Hepatic stellate cell (primary cell): ENCODE measurements at regions not wholly inside any gene's neighbourhood (a gene's known extent, or its start where the extent isn't known, plus 50 kb on each side); places are given as distances from the start of the nearest gene placed in this dataset.

Source experiments
- DNase-seq: peaks from one replicate; pipeline ENCODE4 v3.0.0; 2011; ENCODE audit warnings: low spot score

DNA sequence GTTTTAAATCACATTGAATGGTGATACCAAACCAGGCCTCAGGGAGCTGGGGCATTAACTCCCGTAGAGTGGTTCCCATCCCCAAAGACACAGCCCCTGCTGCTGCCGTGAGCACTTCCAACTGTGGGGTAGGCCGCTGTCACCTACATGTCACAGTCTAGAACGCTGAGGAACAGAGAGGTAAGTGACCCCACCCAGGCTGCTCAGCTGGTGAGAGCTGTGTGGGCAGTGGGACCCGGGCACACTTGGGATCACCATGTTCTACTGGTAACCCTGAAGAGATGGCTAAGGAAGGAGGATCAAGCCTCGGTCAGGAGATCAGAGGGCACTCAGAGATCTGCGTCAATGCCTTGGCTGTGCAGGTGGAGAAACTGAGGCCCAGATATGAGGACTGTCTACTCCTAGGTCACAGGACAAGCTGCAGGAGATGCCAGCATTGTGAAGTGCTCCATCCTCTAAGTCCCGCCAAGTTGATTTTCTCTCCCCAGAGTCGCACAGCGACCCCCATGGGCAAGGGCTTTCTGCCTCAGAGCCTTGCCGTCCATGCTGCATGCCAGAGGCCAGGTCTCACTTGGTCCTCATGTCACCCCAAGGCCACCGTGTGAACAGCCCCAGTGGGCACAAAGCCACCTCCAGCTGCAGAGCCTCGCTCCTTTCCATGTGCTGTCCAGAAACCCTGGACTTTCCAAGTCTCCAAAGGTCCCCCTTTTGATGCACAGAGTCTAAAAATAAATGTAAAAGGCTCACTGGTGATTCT, 144.2 kb upstream of the OTOS start:
- no peak for DNase-seq

DNA sequence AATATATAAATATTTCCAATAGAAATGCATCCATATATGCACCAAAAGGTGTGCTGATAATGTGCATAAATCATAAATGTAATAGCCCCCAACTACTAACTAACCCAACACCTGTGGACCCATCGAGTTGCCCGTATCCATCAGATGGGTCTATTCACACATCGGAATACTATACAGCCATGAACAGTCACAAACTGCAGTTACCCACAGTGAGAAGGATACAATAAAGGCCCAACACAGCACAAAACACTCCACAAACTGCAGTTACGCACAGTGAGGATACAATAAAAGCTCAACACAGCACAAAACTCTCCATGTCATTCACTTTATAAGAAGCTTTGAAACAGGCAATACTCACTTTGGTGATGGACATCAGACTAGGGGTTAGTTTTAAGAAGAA, 145.3 kb upstream of the OTOS start:
- no peak for DNase-seq

DNA sequence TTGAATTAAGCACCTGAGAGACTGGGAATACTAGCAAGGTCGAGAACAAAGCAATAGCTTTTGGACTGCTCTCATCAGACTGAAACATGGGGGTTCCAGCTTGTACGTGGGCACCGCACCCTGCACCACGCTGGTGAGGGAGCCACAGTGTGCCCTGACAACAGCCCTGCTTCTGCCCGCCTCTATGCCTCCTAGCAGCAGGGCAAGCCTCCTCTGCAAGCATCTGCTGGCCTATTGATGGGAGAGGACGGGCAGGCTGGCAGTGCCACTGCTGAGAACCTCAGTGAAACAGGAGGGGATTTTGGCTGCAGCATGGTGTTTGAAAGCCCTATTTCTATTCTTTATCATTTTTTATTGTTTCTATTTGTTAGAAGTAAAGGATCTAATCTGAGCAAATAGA, 146.1 kb upstream of the OTOS start:
- DNase-seq = no peak

DNA sequence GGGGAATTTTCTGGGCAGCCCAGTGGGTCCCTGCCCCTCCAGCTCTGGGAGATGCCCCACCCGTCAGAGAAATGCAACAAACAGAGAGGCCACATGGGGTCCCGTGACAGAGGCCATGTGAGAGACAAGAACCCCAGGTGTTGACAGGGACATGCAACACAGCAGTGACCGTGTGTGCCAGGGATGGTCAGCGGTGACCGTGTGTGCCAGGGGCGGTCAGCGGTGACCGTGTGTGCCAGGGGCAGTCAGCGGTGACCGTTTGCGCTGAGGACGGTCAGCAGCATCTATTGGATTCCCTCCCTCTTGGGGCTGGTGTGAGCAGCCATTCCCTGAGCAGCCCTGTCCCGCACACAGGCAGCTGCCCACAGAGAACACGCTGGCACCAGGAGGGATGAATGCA, 146.6 kb upstream of the OTOS start:
- DNase-seq = no peak

DNA sequence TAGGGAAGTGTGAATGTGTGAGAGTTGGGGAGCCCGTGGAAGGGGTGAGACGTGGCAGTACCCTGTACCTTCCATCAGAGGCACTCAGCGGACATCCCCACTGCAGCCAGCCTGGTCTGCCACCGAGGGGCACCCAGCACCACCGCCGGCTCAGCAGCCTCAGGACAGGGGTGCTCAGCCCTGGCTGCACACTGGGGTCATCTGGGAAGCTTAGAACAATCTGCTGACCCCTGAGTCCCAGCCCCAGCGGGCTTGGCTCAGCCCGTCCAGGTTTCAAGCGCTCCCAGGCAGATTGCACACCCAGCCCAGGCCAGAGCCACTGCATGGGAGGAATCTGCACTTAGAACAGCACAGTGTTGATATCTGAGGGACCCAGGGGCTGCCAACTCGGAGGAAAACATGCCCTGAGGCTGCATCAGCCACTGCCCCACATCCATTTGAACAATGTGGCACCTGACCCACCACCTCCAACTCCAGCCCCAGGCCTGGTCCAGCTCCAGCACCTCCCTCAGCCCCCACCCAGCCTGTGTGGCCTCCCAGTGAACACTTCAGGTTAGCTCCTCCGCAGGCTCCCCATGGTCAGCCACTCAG, 147.1 kb upstream of the OTOS start:
- no peak for DNase-seq

DNA sequence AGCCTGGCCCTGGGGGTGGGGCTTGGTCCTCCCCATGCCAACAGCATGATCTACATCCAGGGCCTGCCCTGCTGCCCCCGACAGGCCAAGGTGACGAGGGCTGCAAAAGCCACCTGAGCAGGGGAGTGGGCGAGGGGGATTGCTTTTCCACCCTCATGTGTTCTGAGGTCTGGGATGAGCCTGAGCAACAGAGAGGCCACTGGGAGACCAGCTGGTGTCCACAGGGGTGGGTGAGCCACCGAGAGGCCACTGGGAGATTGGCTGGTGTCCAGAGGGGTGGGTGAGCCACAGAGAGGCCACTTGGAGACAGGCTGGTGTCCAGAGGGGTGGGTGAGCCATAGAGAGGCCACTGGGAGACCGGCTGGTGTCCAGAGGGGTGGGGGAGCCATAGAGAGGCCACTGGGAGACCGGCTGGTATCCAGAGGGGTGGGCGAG, 147.4 kb upstream of the GPC1 start:
- no peak for DNase-seq

DNA sequence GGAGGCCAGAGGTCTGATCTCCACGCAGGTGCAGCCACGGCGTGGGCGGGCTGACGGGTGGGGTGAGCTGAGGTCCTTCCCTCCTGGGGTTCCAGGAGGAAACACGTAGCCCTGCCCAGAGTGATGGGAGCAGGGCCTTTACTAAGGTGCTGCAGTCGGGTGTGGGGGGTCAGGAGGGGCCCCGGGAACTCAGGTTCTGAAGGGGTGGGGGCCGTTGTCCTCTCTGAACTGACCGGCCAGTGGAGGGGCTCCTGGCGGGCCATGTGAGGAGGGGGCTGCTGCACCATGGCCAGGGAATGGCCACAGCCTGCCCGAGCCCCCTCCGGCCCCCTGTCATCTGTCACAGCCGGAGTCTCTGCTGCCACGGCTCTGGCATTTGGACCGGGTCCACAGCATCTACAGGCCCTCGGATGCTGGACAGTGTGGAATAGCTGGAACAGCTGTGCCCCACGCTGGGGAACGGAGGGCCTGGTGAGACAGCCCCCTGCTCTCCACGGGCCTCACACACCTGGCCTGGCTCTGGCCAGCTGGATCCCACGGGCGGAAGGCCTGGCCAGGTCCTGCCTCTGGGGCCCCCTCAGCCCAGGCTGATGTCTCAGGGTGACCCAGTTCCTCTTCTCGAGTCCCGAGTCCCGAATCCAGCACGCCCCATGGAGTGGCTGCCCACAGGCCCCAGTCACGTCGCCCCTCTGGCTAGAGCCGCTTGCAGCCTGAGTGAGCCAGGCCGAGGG, 145.6 kb upstream of the GPC1 start:
- DNase-seq = no peak

DNA sequence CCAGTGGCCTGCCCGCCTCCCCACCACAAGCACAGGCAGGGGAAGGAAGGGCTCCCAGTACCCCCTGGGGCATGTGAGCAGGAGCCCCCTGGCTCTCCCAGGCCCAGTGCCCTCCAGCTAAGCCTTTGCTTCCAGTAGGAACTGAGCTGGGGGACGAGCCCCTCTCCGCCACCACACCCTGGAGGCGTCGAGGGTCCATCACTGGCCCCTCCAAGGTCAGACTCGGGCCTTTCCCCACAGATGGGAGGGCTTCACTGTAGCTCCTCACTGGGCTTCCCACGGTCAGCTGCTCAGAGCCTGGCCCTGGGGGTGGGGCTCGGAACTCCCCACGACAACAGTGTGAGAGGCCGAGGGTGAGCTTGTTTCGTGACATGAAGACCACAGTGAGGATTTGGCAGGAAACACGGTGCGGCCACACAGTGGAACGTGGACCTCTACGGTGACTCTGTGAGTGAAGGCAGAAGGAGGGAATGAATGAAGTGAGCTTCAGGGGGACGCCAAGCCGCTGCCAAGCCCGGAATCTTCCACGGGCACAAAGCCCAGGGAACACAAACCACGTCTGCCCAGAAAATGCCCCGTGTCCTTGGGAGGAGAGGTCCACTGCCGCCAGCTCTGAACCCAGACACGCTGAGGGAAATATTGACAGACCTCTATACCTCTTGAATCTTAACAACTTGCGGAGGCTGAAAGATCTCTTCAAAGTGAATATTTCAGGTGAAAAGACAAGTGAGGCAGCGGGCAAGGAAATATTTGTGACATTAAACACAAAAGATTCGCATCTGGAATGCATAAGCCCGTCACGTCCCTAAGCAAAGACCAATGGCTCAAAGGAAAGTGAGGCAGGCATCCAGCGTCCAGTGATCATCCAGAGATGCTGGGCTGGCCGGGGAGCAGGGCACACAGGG, 144.8 kb upstream of the GPC1 start:
- no peak for DNase-seq

DNA sequence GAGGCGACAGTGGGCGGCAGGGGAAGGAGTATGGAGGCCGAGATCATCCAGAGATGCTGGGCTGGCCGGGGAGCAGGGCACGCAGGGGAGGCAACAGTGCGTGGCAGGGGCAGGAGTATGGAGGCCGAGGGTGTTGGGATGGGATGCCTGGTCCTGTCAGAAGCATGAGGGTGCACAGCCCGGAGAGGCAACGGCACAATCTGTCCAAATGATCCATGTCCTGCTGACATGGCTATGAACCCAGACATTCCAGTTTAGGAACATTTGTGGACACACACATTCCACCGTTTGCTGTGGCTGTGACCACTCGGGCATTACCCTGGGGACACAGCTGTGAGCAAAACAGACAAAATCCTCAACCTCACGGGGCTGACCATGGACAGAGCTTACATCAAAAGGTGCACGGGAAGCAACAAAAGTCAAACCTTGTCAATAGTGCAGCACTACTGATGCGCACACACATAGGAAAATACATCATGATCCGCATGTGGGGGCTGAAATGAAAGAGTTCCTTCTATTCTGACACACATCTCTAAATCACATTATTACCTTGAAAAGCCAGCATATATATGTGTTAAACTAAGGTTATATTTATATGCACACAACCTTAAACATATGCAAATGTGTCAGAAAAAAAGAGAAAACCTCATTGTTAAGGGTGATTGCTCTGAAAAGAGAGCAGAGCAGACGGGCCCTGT, 144.0 kb upstream of the GPC1 start:
- DNase-seq = no peak

DNA sequence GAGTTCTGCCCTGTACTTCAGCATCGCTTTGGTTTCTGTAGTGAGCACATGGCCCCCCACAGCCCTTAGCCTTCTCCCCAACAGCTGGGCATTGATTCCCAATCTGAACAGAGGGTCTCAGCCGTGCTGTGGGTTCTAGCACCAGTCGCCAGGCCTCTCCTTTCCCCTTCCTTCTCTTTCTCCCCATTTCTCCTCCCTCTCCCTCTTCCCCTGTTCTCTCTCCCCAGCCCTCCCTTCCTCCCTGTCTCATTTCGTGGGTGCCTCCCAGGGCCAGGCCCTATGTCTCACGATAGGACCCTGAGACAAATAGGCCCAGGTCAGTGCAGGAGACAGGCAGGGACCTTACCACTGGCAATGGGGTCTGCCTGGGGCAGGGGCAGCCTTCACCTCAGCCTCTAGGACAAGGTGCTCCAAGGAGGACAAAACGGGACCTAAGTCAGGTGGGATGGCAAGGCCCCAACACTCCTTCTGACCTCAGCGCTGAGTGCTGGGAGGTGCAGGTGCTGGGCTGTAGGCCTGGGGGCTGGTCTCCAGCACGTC, 143.4 kb upstream of the GPC1 start:
- no peak for DNase-seq

DNA sequence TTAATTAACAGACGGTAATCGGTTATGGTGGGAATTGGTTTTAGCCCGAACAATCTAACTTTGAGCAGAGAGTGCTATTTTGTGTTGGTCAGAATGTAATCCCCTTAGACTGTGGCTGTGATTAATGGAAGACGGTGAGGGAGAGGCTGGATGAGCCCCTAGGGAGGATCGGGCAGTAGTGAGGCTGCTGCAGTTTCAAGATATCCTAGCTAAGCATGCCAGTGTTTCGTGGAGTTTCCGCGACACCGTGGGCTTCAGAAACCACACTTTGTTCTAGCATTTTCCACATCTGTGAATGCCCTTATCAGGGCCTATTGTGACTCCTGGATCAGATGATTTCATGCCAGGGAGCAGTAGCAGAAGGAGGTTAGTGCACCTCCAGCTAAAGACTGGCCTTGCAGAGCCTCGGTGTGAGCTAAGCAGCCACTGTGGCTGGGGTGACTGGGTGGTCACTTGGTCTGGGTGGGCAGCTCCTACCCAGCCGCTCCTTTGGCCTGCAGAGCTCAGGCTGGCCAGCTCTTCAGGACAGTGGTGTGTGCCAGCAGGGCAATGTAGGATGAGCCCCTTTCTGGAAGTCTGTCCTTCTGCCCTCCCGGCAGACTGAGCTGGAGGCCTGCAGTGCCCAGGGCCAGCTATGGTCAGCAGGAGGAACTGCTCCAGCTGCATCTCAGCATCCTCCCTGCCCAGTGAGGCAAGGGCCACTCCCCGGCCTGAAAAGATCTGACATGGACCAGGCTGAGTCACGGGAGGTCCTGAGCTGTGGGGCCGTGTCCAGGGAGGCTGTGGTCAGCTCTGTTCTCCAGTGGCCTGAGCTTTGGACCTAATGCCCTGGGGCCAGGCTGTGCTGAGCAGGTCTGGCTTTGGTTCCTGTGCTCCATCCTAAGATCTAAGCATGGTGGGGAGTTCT, 142.6 kb upstream of the GPC1 start:
- DNase-seq = no peak

DNA sequence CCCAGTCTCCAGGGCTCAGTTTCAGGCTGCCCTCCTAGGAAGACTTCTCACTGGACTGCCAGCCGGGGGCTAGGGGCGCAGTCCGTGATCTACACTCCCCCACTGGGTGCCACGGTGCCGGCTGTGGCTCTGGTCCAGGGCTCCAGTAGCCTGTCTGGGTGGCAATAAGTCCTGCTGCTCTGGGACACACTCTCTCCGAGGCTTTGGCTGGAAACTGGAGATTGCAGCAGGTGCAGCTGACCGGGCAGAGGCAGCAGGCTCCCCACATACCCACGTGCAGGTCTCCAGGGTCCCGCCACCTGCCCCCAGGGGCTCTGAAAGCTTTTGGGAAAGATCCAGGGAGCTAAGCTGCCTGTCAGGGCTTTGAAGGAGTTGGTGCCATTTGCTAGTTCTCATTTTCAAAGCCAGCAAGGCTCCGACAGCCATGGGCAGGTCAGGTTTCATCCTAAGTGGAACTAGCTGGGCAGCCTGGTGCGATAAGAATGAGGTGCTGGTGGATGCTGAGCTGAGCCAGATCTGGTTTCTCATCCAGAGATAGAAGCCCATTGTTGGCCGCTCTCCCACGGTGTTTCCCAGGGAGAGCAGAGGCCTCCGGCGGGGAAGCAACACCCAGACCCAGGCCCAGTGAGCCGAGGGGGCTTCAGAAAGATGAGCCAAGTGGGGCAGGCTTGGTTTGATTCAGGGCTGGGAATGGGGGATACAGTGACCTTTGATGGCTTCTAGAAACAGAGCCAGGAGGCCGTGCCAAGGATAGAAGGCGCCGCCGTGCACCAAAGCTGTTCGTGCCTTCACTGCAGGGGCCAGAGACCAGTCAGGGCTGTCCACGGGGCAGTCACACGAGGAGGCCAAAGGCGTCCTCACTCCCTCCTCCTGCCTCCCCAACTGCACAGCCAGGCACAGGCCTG, 141.7 kb upstream of the GPC1 start:
- no peak for DNase-seq

DNA sequence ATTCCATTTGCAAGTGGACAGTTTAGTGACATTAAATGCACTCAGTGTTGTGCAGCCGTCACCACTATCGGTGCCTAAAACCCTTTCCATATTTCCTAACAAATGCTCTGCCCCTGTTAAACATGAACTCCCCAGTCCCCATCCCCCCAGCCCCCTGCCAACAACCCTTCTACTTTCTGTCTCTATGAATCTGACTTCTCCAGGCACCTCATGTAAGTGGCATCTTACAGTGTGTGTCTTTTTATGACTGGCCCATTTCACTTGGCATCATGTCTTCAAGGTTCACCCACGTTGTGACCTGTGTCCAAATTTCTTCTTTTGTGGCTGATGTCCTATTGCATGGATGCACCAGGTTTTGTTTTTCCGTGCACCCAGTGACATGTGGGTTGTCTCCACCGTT, 140.9 kb upstream of the GPC1 start:
- no peak for DNase-seq

DNA sequence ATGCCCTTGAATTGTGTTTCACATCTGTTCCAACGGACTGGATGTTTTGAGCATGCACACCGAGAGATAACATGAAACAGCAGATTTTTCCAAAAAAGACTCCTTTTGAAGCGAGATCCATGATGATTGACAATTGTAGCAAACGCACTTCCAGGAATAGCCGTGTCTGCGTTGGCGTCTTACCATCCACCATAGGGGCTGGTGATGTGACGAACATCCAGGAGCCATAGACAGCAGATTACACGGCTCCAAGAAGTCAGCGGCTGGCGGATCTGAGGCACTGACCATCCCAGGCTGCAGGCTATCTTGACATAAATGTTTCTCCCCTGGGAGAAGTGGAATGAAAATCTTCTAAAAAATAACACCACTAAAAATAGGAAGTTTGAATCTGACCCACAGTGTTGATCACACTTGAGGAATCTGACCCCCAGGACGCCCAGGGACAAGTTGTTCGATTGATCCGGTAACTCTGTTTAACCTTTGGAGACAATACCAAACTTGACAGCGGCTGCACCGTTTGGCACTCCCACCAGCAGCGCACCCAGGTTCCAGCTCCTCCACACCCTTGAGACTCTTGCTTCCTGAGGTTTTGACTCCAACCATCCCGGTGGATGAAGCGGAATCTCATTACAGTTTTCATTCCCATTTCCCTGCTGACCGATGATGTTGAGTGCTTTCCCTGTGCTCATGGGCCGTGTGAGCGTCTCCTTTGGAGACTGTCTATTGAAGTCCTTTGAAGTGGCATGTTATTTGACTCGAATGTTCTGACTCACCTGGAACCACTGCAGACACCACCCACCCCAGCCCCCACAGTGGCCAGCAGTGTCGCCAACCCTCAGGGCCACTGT, 140.0 kb upstream of the GPC1 start:
- no peak for DNase-seq

DNA sequence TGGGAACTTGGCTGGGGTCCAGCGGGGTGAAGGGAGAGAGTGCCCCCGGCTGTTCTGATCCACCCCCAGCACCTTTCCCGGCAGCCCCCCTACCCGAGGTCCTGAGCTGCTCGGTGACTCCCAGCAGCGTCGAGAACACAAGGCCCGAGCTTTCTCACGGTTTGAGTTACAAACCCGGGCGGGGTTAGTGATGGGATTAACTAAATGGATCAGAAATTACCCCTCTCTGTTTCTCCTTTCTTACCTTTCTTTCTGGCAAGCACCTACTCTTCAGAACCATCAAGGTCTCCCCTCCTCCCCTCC, 139.4 kb upstream of the GPC1 start:
- DNase-seq = no peak

DNA sequence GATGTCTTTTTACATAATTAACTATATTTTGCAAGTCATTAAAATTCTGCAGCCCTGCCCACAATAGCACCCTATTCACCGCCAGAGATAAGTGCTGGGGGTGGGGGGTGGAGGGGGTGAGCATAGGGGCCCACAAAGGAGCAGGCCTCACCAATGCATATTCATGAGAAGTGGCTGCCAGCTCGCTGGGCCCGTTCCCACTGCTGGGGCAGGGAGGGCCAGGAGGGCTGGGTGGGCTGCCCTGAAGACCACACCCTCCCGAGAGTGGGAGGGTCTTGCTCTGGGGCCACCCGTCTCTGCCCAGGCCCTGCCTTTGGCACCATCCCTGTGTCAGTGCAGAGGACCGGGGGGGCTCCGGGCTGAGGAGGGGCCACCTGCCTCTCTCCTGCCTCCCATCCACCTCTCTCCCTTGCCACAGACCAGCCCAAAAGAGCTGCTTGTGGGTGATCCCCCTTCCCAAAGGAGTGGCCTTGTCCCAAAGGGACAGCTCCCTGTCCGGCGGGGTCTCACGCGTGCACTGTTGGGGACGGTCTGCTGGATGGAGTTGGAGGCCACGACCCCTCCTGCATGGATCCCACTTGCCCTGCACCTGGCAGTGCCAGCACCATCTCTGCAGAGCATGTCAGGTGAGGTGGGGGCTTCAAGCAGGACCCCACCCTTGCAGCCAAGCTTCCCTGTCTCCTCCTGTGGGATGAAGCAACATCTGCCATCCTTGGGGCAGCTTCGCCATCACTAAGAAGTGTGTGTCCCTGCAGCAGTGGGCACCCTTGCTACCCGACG, 138.8 kb upstream of the GPC1 start:
- no peak for DNase-seq

DNA sequence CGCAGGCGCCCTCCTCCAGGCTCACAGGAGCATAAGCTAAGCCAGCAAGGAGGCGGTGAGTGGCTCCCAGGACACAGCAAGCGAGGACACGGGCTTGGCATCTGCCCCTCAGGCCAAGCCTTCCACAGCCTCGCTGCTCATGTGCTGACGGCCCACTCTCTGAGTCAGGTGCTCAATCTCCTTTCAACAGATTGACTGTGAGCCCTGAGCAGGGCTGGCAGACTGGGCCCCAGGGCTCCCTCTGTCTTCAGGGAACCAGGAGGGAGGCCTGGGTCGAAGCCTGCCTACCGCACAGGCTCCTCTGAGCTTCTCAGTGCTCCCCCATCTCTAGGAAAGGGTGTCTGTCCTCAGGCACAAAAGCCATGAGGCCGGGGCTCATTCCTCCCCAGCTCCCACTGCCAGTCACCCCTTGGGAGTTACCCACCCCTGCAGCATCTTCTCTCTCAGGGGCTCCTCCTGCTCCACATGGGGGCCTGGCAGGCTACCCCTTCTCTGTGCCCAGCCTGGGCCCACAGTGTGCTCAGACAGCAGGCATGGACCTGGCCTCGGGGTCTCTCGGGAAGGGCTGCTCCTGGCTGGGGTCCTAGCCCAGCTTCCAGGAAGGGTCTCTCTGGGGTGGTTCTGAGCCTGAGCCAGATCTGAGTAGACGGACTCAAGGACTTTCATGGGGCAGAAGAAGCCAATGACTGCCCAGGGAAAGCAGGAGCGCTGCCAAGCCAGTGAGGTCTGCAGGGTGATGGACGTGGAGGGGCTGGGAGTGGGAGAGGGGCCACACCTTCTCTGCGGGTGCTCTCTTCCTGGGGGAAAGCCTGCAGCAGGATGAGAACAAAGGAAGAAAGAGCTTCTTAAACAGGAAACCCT, 138.0 kb upstream of the GPC1 start:
- no peak for DNase-seq
